GM12892 (cell line): ENCODE measurements at regions not wholly inside any gene's neighbourhood (a gene's known extent, or its start where the extent isn't known, plus 50 kb on each side); places are given as distances from the start of the nearest gene placed in this dataset.

Experiments used
- POLR2A ChIP-seq: IDR thresholded peaks from 2 replicates; pipeline ENCODE4 v1.6.1; 2011; ENCODE audit warnings: low read depth, low read length, control low read depth
- POLR2AphosphoS5 ChIP-seq: IDR thresholded peaks from 2 replicates; pipeline ENCODE4 v1.6.1; 2011; ENCODE audit warnings: low read depth, low read length, control low read depth

DNA sequence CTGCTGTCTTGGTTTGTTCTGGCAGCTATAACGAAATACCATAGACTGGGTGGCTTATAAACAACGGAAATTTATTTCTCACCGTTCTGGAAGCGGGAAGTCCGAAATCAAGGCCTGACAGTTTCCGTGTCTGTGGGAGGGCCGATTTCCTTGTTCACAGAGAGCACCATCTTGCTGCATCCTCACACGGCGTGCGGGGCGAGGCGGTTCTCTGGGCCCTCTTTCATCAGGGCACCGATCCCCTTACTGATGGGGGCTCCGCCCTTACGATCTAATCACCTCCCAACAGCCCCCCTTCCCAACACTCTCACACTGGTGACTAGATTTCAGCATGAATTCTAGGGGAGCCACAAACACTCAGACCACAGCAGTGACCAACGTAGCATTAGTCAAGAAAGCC lies 578.3 kb upstream of the FAT1 start:
- no peak for TF ChIP-seq POLR2A
- no peak for TF ChIP-seq POLR2AphosphoS5
